Activated CD4-positive, alpha-beta memory T cell treated with anti-CD3 and anti-CD28 coated beads for 36 hours (primary cell): ENCODE measurements at regions not wholly inside any gene's neighbourhood (a gene's known extent, or its start where the extent isn't known, plus 50 kb on each side); places are given as distances from the start of the nearest gene placed in this dataset.
"Not testable (repeated sequence)": the region's sequence is repeated elsewhere in the genome, so short reads cannot be mapped to it uniquely, and the experiment has no call there.

Source experiments
- CTCF ChIA-PET: fragments of 350-600 bp; sonication (Branson Sonifier 250); formaldehyde crosslinking; loops from one replicate; lab custom pipeline; 2021; ENCODE audit warnings: antibody characterized with exemption, inconsistent platforms; lab: Charles Lee
- POLR2A ChIA-PET: fragments of 350-600 bp; sonication (Branson Sonifier 250); formaldehyde crosslinking; loops from one replicate; lab custom pipeline; 2021; ENCODE audit warnings: antibody characterized with exemption; lab: Charles Lee
- DNase-seq: peaks from one replicate; pipeline ENCODE4 v3.0.0-alpha.2; 2020
- H3K27ac Mint-ChIP-seq: one replicate; pipeline ENCODE4 v1.8.0; 2021; ENCODE audit warnings: mixed read lengths
- H3K27me3 Mint-ChIP-seq: one replicate; pipeline ENCODE4 v1.8.0; 2021; ENCODE audit warnings: mixed read lengths
- H3K36me3 Mint-ChIP-seq: one replicate; pipeline ENCODE4 v1.8.0; 2021; ENCODE audit warnings: mixed read lengths
- H3K4me1 Mint-ChIP-seq: one replicate; pipeline ENCODE4 v1.8.0; 2021; ENCODE audit warnings: low read depth, mixed read lengths
- H3K4me3 Mint-ChIP-seq: one replicate; pipeline ENCODE4 v1.8.0; 2021; ENCODE audit warnings: mild to moderate bottlenecking, mixed read lengths
- H3K9me3 Mint-ChIP-seq: one replicate; pipeline ENCODE4 v1.8.0; 2021; ENCODE audit warnings: mixed read lengths
- intact Hi-C: fragments of 100-400 bp; cut with micrococcal nuclease; formaldehyde crosslinking; loops from one replicate; pipeline ENCODE4 v1.15.1; 2023
- microRNA-seq: library from miRNA; unstranded; fragments of <30 nt; microRNA quantifications from one replicate; pipeline ENCODE4 v1.2.0, GENCODE V29; 2022; ENCODE audit warnings: borderline number of aligned reads, borderline microRNAs expressed, borderline replicate concordance

DNA sequence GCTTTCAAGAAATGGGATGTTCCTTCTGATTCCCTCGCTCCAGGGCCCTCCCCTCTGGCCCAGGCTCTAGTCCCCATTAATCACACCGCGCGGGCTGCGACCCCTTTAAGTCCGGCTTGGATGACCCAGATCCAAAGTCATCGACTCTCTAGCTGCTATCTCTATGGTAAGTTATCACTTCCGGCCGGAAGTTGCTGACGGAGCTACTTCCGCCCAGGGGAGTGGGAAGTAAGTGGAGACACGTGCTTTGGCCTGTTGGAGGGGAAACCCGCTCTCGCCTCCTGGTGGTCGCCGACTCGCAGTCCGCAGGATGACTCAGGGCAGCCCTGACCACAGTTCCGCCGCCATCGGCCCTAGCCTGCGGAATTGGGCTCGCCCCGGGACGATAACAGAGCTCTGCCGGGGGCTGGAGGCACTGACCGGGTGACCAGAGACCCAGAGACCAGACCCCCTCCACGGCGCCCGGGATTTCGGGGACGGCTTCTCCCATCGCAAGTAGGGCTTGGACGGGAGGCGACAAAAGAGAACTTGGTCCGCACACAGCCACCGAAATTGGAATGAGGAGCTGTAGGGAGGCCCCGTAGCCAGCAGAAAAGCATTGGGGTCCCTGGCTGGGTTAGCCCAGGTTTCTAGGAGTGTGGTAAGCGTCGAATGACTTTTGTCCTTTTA lies 52.2 kb upstream of the SEC14L1 start:
- Mint-ChIP-seq H3K27ac (peak overlapping the region; percentile 94), H3K36me3 (peaks cover 39% of the 10 kb centered on the region), H3K4me3 (peak overlapping the region; percentile 89), H3K27me3 (no peaks in the 10 kb centered on the region), H3K9me3 (no peaks in the 10 kb centered on the region), H3K4me1 (peaks cover 53% of the 10 kb centered on the region)
- intact Hi-C loops, result loop anchor here (1.0 to 5.0 kb wide), 3 partner anchors 40 to 99 kb away; partner anchors contain the start of gene SEC14L1
- ChIA-PET POLR2A (interaction anchor here (0.5 to 2.1 kb wide), 7 partner anchors 9 to 147 kb away, joined by 3 to 24 read pairs (median 4); partner anchors contain the start of gene SEC14L1), CTCF (interaction anchor here (0.6 to 4.8 kb wide), 24 partner anchors 9 to 223 kb away, joined by 3 to 38 read pairs (median 4); partner anchors contain the start of genes MGAT5B and SEC14L1)
- DNase-seq, result peak; percentile 92

DNA sequence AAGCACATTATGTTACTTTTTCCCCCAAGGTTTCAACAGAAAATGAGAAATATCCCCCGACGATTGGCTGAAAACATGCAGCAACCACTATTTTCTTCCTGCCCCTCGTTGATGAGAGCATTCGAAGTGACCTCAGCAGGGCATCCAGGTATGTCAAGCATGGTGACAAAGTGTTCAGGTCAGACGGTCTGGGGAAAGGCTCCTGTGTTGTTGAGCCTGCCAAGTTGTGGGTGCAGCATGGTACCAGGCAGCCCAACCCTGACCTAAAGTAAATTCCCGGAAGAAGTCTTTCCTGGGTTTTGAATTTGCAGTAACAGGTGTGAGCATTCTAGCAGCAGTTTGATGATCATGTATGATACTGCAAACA lies 51.7 kb upstream of the SEC14L1 start:
- H3K27me3 Mint-ChIP-seq, result no peaks in the 10 kb centered on the region
- intact Hi-C loops, result loop anchor here (5.0 kb wide), 1 partner anchor 98 kb away; no protein-coding TSS in a partner anchor
- peak overlapping the region; percentile 89 for H3K4me3 Mint-ChIP-seq
- ChIA-PET POLR2A (interaction anchor here (0.8 to 2.1 kb wide), 4 partner anchors 9 to 146 kb away, joined by 4 to 24 read pairs (median 5); partner anchors contain the start of gene SEC14L1), CTCF (interaction anchor here (0.9 to 3.1 kb wide), 10 partner anchors 9 to 222 kb away, joined by 4 to 18 read pairs (median 8); partner anchors contain the start of genes MGAT5B and SEC14L1)
- peaks cover 53% of the 10 kb centered on the region for H3K4me1 Mint-ChIP-seq
- H3K27ac Mint-ChIP-seq, result peak overlapping the region; percentile 94
- DNase-seq, result peak; percentile 24
- H3K36me3 Mint-ChIP-seq, result peaks cover 43% of the 10 kb centered on the region
- H3K9me3 Mint-ChIP-seq, result no peaks in the 10 kb centered on the region

DNA sequence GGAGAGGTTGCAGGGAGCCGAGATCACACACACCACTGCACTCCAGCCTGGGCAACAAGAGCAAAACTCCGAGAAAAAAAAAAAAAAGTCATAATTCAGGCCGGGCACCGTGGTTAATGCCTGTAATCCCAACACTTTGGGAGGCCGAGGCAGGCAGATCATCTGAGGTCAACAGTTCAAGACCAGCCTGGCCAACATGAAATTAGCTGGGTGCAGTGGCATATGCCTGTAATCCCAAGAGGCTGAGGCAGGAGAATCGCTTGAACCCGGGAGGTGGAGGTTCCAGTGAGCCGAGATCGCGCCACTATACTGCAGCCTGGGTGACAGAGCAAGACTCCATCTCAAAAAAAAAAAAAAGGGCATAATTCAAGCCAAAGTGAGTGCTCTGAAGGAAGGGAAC lies 50.8 kb upstream of the SEC14L1 start:
- intact Hi-C loops, result loop anchor here (5.0 kb wide), 1 partner anchor 97 kb away; no protein-coding TSS in a partner anchor

DNA sequence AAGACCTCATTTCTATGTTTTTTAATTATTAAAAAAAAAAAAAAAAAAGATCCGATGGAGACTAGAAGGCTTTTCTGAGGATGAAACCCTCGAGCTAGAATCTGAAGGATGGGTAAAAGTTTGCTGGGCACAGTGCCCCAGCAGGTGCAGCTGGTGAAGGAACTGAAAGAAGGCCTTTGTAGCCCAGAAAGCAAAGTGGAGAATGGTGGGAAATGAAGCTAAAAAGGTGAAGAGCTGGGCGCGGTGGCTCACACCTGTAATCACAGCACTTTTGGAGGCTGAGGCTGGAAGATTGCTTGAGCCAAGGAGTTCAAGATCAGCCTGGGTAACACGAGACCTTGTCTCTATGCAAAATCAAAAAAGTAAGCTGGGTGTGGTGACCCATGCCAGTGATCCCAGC lies 50.3 kb upstream of the SEC14L1 start:
- peak overlapping the region; percentile 94 for H3K27ac Mint-ChIP-seq
- ChIA-PET CTCF (interaction anchor here (0.5 to 0.6 kb wide), 2 partner anchors 12 to 145 kb away, joined by 3 read pairs; no protein-coding TSS in a partner anchor), POLR2A (interaction anchor here (0.6 to 1.7 kb wide), 2 partner anchors 34 to 49 kb away, joined by 4 to 6 read pairs; no protein-coding TSS in a partner anchor)
- intact Hi-C loops, result no loop called here
- no peaks in the 10 kb centered on the region for H3K27me3 Mint-ChIP-seq
- peak overlapping the region; percentile 89 for H3K4me3 Mint-ChIP-seq
- peaks cover 53% of the 10 kb centered on the region for H3K36me3 Mint-ChIP-seq
- H3K9me3 Mint-ChIP-seq, result no peaks in the 10 kb centered on the region
- no peak for DNase-seq
- H3K4me1 Mint-ChIP-seq, result peaks cover 56% of the 10 kb centered on the region

More for the DNA sequence above, 50.8 kb upstream of the SEC14L1 start:
- DNase-seq, H3K9me3 Mint-ChIP-seq, H3K27me3 Mint-ChIP-seq: not testable (repeated sequence)
- Mint-ChIP-seq H3K4me3 (peak overlapping the region; percentile 89), H3K4me1 (peaks cover 54% of the 10 kb centered on the region), H3K27ac (peak overlapping the region; percentile 94), H3K36me3 (peaks cover 49% of the 10 kb centered on the region)
- ChIA-PET CTCF (interaction anchor here (0.5 kb wide), 1 partner anchor 13 kb away, joined by 3 read pairs; no protein-coding TSS in a partner anchor), POLR2A (interaction anchor here (1.7 kb wide), 1 partner anchor 50 kb away, joined by 6 read pairs; no protein-coding TSS in a partner anchor)

Small RNA genes lying in the stretch of these regions (microRNA-seq; reads per million reads assigned to microRNA genes)
- gene MIR6516, result 12.6 reads per million, percentile 36 among the genes with 10 or more reads in this experiment
